MCF 10A (cell line): ENCODE measurements at regions not wholly inside any gene's neighbourhood (a gene's known extent, or its start where the extent isn't known, plus 50 kb on each side); places are given as distances from the start of the nearest gene placed in this dataset.

ENCODE experiments used
- BruUV-seq: library from RNA; stranded (reverse); fragments of 400-500 nt; replicated peaks from 2 replicates; lab custom pipeline; 2021; lab: Mats Ljungman, UMichigan
- CTCF ChIA-PET: fragments of 300-600 bp; sonication (Branson Sonifier 250); formaldehyde crosslinking; extraction: SDS; loops from one replicate; lab custom pipeline; 2021; ENCODE audit warnings: antibody characterized with exemption, inconsistent platforms; lab: Yijun Ruan, JAX
- POLR2A ChIA-PET: fragments of 300-600, 350-650 bp; sonication (Branson Sonifier 250); formaldehyde crosslinking; extraction: SDS; loops from one replicate; lab custom pipeline; 2020; ENCODE audit warnings: antibody characterized with exemption, inconsistent platforms; lab: Yijun Ruan, JAX
- DNase-seq: peaks from one replicate; pipeline ENCODE4 v3.0.0-alpha.2; 2018; ENCODE audit not compliant: unreplicated experiment
- H3K27ac Mint-ChIP-seq: one replicate; pipeline ENCODE4 v1.8.0; 2022; ENCODE audit warnings: mild to moderate bottlenecking, low read depth, mixed read lengths; ENCODE audit not compliant: unreplicated experiment
- H3K27me3 Mint-ChIP-seq: one replicate; pipeline ENCODE4 v1.8.0; 2022; ENCODE audit warnings: mixed read lengths; ENCODE audit not compliant: insufficient read depth, unreplicated experiment
- H3K36me3 Mint-ChIP-seq: one replicate; pipeline ENCODE4 v1.8.0; 2022; ENCODE audit warnings: mild to moderate bottlenecking, moderate library complexity, mixed read lengths; ENCODE audit not compliant: insufficient read depth, unreplicated experiment
- H3K4me1 Mint-ChIP-seq: one replicate; pipeline ENCODE4 v1.8.0; 2022; ENCODE audit warnings: mixed read lengths; ENCODE audit not compliant: insufficient read depth, unreplicated experiment
- H3K4me3 Mint-ChIP-seq: one replicate; pipeline ENCODE4 v1.8.0; 2022; ENCODE audit warnings: mild to moderate bottlenecking, moderate library complexity, mixed read lengths; ENCODE audit not compliant: unreplicated experiment
- H3K9me3 Mint-ChIP-seq: one replicate; pipeline ENCODE4 v1.8.0; 2022; ENCODE audit warnings: mixed read lengths; ENCODE audit not compliant: unreplicated experiment
- CTCF ChIP-seq: fragments of 200-600 bp; IDR thresholded peaks from one replicate; pipeline ENCODE4 v1.8.0; 2022; ENCODE audit warnings: antibody characterized with exemption, mild to moderate bottlenecking; ENCODE audit not compliant: unreplicated experiment
- intact Hi-C: fragments of 100-400 bp; cut with micrococcal nuclease; formaldehyde crosslinking; loops from 2 replicates; pipeline ENCODE4 v1.14.1; 2022

DNA sequence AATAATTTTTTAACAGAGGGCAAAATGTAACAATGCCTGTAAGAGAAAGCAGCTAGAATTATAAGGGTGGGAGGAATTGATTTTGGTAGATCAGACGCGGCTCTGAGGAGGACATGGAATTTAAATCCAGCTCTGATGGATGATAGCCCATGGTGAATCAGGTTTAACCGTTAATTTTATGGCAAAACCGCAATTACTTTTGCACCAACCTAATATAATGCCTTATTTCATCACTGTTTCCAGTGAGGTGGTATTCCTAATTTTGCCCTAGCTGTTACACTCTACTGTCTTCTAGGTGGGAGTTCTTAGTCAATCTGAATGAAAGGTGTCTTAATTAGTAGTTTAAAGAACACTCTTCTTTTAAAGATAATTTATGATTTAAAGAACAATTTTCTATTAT lies 198.3 kb upstream of the SMLR1 start:
- Mint-ChIP-seq H3K4me1 (no peaks in the 10 kb centered on the region), H3K27ac (no peak overlapping the region), H3K36me3 (no peaks in the 10 kb centered on the region), H3K9me3 (no peaks in the 10 kb centered on the region), H3K27me3 (no peaks in the 10 kb centered on the region), H3K4me3 (no peak overlapping the region)
- no TSS peak for BruUV-seq
- no peak for DNase-seq
- intact Hi-C loops, result no loop called here
- ChIA-PET POLR2A (no interaction called here), CTCF (no interaction called here)
- TF ChIP-seq CTCF, result no peak

DNA sequence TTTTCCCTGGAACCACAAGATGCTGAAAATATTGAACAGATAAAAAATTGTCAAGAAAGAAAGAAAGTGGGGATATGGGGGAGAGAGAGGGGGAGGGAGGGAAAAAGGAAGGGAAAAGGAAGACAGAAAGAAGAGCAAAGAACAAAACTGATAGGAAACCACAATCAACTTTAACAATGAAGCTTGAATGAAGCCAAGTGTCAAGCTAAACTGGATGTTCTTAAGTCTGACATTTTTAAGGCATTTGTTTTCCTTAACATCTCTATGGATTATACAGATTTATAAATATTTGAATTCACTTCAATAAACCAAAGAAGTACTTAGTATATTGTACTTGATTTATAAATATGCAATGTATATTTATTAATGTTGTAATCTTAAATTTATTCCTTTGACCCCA lies 197.6 kb upstream of the SMLR1 start:
- DNase-seq, result no peak
- ChIA-PET POLR2A (no interaction called here), CTCF (interaction anchor here (0.6 kb wide), 1 partner anchor 557 kb away, joined by 3 read pairs; no protein-coding TSS in a partner anchor)
- Mint-ChIP-seq H3K27me3 (no peaks in the 10 kb centered on the region), H3K36me3 (no peaks in the 10 kb centered on the region), H3K4me3 (no peak overlapping the region), H3K9me3 (no peaks in the 10 kb centered on the region), H3K4me1 (no peaks in the 10 kb centered on the region), H3K27ac (no peak overlapping the region)
- TF ChIP-seq CTCF, result no peak
- BruUV-seq, result no TSS peak
- intact Hi-C loops, result no loop called here

DNA sequence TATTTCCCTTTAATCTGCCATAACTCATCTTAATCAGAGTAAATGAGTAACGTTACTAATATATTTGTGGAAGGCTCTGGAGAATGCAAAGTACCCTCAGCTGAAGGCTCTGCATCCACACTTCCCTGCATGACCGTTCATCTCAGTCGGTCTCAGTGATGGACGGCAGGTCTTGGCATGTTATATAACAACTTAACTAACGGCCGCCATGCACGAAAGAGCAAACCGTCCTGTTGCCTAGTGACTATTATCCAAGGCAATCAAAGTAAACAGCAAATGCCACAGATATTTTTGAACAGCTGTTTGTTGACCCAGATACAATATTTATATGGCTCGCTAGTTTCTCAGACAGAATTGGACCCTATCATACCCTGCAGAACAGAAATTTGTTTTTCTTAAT lies 194.9 kb upstream of the SMLR1 start:
- ChIA-PET CTCF (no interaction called here), POLR2A (interaction anchor here (0.9 to 1.0 kb wide), 2 partner anchors 10 to 11 kb away, joined by 3 to 4 read pairs; no protein-coding TSS in a partner anchor)
- H3K4me3 Mint-ChIP-seq, result no peak overlapping the region
- intact Hi-C loops, result no loop called here
- no peaks in the 10 kb centered on the region for H3K27me3 Mint-ChIP-seq
- BruUV-seq, result no TSS peak
- no peaks in the 10 kb centered on the region for H3K4me1 Mint-ChIP-seq
- H3K9me3 Mint-ChIP-seq, result no peaks in the 10 kb centered on the region
- H3K36me3 Mint-ChIP-seq, result no peaks in the 10 kb centered on the region
- DNase-seq, result no peak
- TF ChIP-seq CTCF, result no peak
- no peak overlapping the region for H3K27ac Mint-ChIP-seq

DNA sequence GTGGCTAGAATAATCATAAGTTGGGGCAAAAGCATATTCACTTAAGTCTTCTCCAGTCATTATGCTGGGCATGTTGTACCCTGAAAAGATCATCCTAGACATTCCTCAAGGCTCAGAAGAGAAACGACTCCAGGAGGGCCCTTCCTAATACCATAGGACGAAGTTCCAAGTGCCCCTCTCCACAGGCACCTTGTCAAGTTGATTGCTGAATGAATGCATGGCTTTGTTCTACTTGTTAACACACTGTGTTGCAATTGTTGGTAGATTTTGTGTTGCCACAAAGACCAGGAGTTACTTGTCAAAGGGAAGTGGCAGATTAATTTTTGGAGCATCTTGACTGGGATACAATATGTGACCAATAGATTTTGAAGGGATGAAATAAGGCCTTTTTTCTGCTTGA lies 194.3 kb upstream of the SMLR1 start:
- no peaks in the 10 kb centered on the region for H3K27me3 Mint-ChIP-seq
- no peaks in the 10 kb centered on the region for H3K36me3 Mint-ChIP-seq
- no peaks in the 10 kb centered on the region for H3K4me1 Mint-ChIP-seq
- BruUV-seq, result no TSS peak
- H3K9me3 Mint-ChIP-seq, result no peaks in the 10 kb centered on the region
- no peak overlapping the region for H3K27ac Mint-ChIP-seq
- ChIA-PET POLR2A (no interaction called here), CTCF (no interaction called here)
- TF ChIP-seq CTCF, result no peak
- no peak overlapping the region for H3K4me3 Mint-ChIP-seq
- no peak for DNase-seq
- intact Hi-C loops, result no loop called here
